Lower leg skin (tissue), 4 donors: ENCODE measurements at regions not wholly inside any gene's neighbourhood (a gene's known extent, or its start where the extent isn't known, plus 50 kb on each side); places are given as distances from the start of the nearest gene placed in this dataset.

Experiments
- DNase-seq, 2 donors: peaks; one replicate each; pipeline ENCODE4 v3.0.0-alpha.2; 2019; ENCODE audit warnings: low spot score in 2 of 2
- H3K4me3 ChIP-seq: fragments of 200-600 bp; sonication (generic); 2 replicates; pipeline ENCODE4 v1.5.1; 2017; ENCODE audit warnings: mild to moderate bottlenecking, low read depth; ENCODE audit not compliant: poor library complexity, severe bottlenecking
- POLR2A ChIP-seq, 2 donors: fragments of 450-650 bp; IDR thresholded peaks; one replicate each; pipeline ENCODE4 v1.6.1; 2016 to 2017; ENCODE audit warnings: antibody characterized with exemption in 2 of 2, mild to moderate bottlenecking in 1 of 2, moderate library complexity in 1 of 2
- WGBS, 2 donors: methylation state at CpG; one replicate each; pipeline ENCODE4 v1.1.5; 2018; 5-methylcytosine and 5-hydroxymethylcytosine counted together
- intact Hi-C: fragments of 100-400 bp; cut with DNase I; formaldehyde crosslinking; loops from one replicate; pipeline ENCODE4 v1.15.0; 2023; ENCODE audit warnings: low total_unique reads
- TF ChIP-seq, protein P1 (sequence below), 3 donors: fragments of 450-650 bp; IDR thresholded peaks; one replicate each; pipeline ENCODE4 v1.5.1; 2016; ENCODE audit warnings: antibody characterized with exemption in 3 of 3, mild to moderate bottlenecking in 3 of 3, moderate library complexity in 2 of 3

GRCh38 chr13:34591900-34592529 lies 350.1 kb upstream of the NBEA start:
- DNase-seq: peak; percentile 39 to 89
- intact Hi-C loops: no loop called here
- TF ChIP-seq, protein P1, sequence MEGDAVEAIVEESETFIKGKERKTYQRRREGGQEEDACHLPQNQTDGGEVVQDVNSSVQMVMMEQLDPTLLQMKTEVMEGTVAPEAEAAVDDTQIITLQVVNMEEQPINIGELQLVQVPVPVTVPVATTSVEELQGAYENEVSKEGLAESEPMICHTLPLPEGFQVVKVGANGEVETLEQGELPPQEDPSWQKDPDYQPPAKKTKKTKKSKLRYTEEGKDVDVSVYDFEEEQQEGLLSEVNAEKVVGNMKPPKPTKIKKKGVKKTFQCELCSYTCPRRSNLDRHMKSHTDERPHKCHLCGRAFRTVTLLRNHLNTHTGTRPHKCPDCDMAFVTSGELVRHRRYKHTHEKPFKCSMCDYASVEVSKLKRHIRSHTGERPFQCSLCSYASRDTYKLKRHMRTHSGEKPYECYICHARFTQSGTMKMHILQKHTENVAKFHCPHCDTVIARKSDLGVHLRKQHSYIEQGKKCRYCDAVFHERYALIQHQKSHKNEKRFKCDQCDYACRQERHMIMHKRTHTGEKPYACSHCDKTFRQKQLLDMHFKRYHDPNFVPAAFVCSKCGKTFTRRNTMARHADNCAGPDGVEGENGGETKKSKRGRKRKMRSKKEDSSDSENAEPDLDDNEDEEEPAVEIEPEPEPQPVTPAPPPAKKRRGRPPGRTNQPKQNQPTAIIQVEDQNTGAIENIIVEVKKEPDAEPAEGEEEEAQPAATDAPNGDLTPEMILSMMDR (IDR thresholded peaks at IDR 0.05): no peak
- no peak for TF ChIP-seq POLR2A (IDR thresholded peaks at IDR 0.05)
- no peak overlapping the region for H3K4me3 ChIP-seq
- 23 to 26% methylated on average over 2 of the region's 2 CpGs for WGBS, 2 donors

DNA sequence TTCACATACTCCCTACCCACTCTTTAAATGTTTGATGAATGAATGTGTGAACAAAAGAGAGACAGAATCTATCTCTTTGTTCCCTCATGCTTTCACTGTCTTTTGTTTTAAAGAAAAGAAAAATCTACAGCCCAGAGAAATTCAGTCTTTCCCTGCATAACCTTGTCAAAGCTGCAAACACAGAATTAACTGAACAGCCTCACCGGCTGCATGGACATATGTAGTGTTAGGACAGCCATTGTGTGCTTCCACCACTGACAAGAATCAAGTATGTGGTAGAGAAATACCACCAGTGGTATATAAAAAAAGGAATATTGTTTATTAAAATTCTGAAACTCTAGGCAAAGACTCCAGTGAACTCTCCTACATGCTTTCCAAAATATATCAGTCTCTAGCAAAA lies 348.4 kb upstream of the NBEA start:
- 88 to 93% methylated on average over 1 of the region's 1 CpG for WGBS, 2 donors
- TF ChIP-seq POLR2A (IDR thresholded peaks at IDR 0.05): no peak
- TF ChIP-seq, protein P1 (IDR thresholded peaks at IDR 0.05): no peak
- intact Hi-C loops: no loop called here
- H3K4me3 ChIP-seq: no peak overlapping the region
- no peak for DNase-seq

DNA sequence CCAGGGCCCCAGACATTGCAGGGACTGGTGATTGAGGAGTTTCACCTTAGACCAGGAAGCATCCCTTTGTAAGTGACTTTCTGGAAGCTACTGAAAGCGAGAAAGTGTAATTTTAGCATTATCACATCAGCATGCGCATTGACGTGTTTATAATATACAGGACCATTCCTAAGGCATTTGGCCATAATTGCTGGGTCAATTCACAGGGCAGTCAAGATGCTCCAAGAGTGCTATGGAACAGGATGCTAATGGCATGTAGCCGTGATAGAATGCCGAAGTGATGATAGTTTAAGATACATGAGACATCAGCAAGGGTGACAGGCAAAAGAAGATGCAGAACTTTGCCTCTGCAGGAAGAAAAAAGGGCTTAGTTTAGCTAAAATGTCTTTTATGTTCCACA lies 347.6 kb upstream of the NBEA start:
- TF ChIP-seq, protein P1 (IDR thresholded peaks at IDR 0.05): no peak
- TF ChIP-seq POLR2A (IDR thresholded peaks at IDR 0.05): no peak

GRCh38 chr13:34608331-34608730 lies 333.7 kb upstream of the NBEA start:
- intact Hi-C loops: no loop called here
- DNase-seq: no peak
- 63 to 70% methylated on average over 3 of the region's 3 CpGs for WGBS, 2 donors

More for the DNA sequence above, 347.6 kb upstream of the NBEA start:
- H3K4me3 ChIP-seq: no peak overlapping the region
- no peak for DNase-seq
- 86 to 95% methylated on average over 5 of the region's 5 CpGs for WGBS, 2 donors
- intact Hi-C loops: no loop called here

GRCh38 chr13:34611671-34612070 lies 330.4 kb upstream of the NBEA start:
- WGBS, 2 donors: 82 to 92% methylated on average over 1 of the region's 1 CpG
- intact Hi-C loops: no loop called here
- no peak for DNase-seq
- TF ChIP-seq, protein P1 (IDR thresholded peaks at IDR 0.05): no peak
- TF ChIP-seq POLR2A (IDR thresholded peaks at IDR 0.05): no peak
- H3K4me3 ChIP-seq: no peak overlapping the region

More at GRCh38 chr13:34608331-34608730, 333.7 kb upstream of the NBEA start:
- TF ChIP-seq, protein P1 (IDR thresholded peaks at IDR 0.05): no peak
- no peak for TF ChIP-seq POLR2A (IDR thresholded peaks at IDR 0.05)
- H3K4me3 ChIP-seq: no peak overlapping the region
